Kidney epithelial cell (primary cell): ENCODE measurements at regions not wholly inside any gene's neighbourhood (a gene's known extent, or its start where the extent isn't known, plus 50 kb on each side); places are given as distances from the start of the nearest gene placed in this dataset.

Source experiments
- DNase-seq: peaks from one replicate; pipeline ENCODE4 v3.0.0-alpha.2; 2010; ENCODE audit warnings: low read depth
- H3K27me3 ChIP-seq: 2 replicates; pipeline ENCODE4 v1.6.0; 2011; ENCODE audit warnings: low read length; ENCODE audit not compliant: control insufficient read depth, insufficient read depth
- H3K36me3 ChIP-seq: 2 replicates; pipeline ENCODE4 v1.5.1; 2011; ENCODE audit warnings: low read length; ENCODE audit not compliant: control insufficient read depth, insufficient read depth
- H3K4me3 ChIP-seq: 2 replicates; pipeline ENCODE4 v1.5.1; 2011; ENCODE audit warnings: low read depth, mild to moderate bottlenecking, control low read depth, low read length
- CTCF ChIP-seq: IDR thresholded peaks from 2 replicates; pipeline ENCODE4 v1.5.1; 2011; ENCODE audit warnings: mild to moderate bottlenecking, moderate library complexity, low read length, control low read depth, inconsistent platforms; ENCODE audit not compliant: insufficient read depth, poor library complexity, severe bottlenecking

- DNase-seq = no peak
- Histone ChIP-seq H3K36me3 (no peaks in the 10 kb centered on the region), H3K4me3 (no peak overlapping the region), H3K27me3 (no peaks in the 10 kb centered on the region)
- TF ChIP-seq CTCF = no peak
Measured at GRCh38 chr16:63945806-63946205, 1176.1 kb downstream of the CDH11 start.

GRCh38 chr16:63943566-63943965, 1178.3 kb downstream of the CDH11 start:
- Histone ChIP-seq H3K27me3 (no peaks in the 10 kb centered on the region), H3K36me3 (no peaks in the 10 kb centered on the region), H3K4me3 (no peak overlapping the region)
- DNase-seq = no peak
- no peak for TF ChIP-seq CTCF

- no peak overlapping the region for H3K4me3 ChIP-seq
- DNase-seq = no peak
- no peaks in the 10 kb centered on the region for H3K27me3 ChIP-seq
- no peak for TF ChIP-seq CTCF
- no peaks in the 10 kb centered on the region for H3K36me3 ChIP-seq
Measured at GRCh38 chr16:63938661-63939060, 1183.2 kb downstream of the CDH11 start.

- TF ChIP-seq CTCF = no peak
- Histone ChIP-seq H3K4me3 (no peak overlapping the region), H3K27me3 (no peaks in the 10 kb centered on the region), H3K36me3 (no peaks in the 10 kb centered on the region)
- DNase-seq = no peak
Measured at GRCh38 chr16:63933841-63934240, 1188.0 kb downstream of the CDH11 start.

- Histone ChIP-seq H3K27me3 (no peaks in the 10 kb centered on the region), H3K4me3 (no peak overlapping the region), H3K36me3 (no peaks in the 10 kb centered on the region)
- TF ChIP-seq CTCF = no peak
- DNase-seq = no peak
Measured at GRCh38 chr16:63928421-63928820, 1193.4 kb downstream of the CDH11 start.

- DNase-seq = no peak
- Histone ChIP-seq H3K27me3 (no peaks in the 10 kb centered on the region), H3K4me3 (no peak overlapping the region), H3K36me3 (no peaks in the 10 kb centered on the region)
- no peak for TF ChIP-seq CTCF
Measured at GRCh38 chr16:63925221-63925620, 1196.6 kb downstream of the CDH11 start.
